ENCODE measurements at regions not wholly inside any gene's neighbourhood (a gene's known extent, or its start where the extent isn't known, plus 50 kb on each side); places are given as distances from the start of the nearest gene placed in this dataset.

- no peak for DNase-seq (ENCODE audit: low spot score)
- intact Hi-C loops (cut with DNase I) = loop anchor here in 1 of 2 donors (1.0 kb wide), 1 partner anchor 27 kb away; no protein-coding TSS in a partner anchor
These were observed 50.1 kb upstream of the TRIM42 start for GRCh38 chr3:140627756-140628155.
